Neural progenitor cell (in vitro differentiated cells): ENCODE measurements at regions not wholly inside any gene's neighbourhood (a gene's known extent, or its start where the extent isn't known, plus 50 kb on each side); places are given as distances from the start of the nearest gene placed in this dataset.

Source experiments
- DNase-seq: peaks from one replicate; pipeline ENCODE4 v3.0.0-alpha.2; 2016; ENCODE audit warnings: low spot score
- H2AFZ ChIP-seq: fragments of 200-600 bp; sonication (generic); replicated peaks from 2 replicates; pipeline ENCODE4 v1.6.1; 2016; ENCODE audit warnings: antibody characterized with exemption
- H3F3A ChIP-seq: fragments of 200-600 bp; sonication (generic); 2 replicates; pipeline ENCODE4 v1.6.1; 2016; ENCODE audit warnings: antibody characterized with exemption, low read depth
- H3K27ac ChIP-seq: fragments of 200-600 bp; sonication (generic); 2 replicates; pipeline ENCODE4 v1.5.1; 2016; ENCODE audit warnings: mild to moderate bottlenecking
- H3K27me3 ChIP-seq: fragments of 200-600 bp; sonication (generic); 2 replicates; pipeline ENCODE4 v1.6.1; 2016; ENCODE audit warnings: mild to moderate bottlenecking, moderate library complexity
- H3K36me3 ChIP-seq: fragments of 200-600 bp; sonication (generic); 2 replicates; pipeline ENCODE4 v1.5.1; 2016
- H3K4me1 ChIP-seq: fragments of 200-600 bp; sonication (generic); 2 replicates; pipeline ENCODE4 v1.6.1; 2016; ENCODE audit warnings: mixed run types
- H3K4me2 ChIP-seq: fragments of 200-600 bp; sonication (generic); 2 replicates; pipeline ENCODE4 v1.6.1; 2016
- H3K4me3 ChIP-seq: fragments of 200-600 bp; sonication (generic); 2 replicates; pipeline ENCODE4 v1.5.1; 2016
- H3K79me2 ChIP-seq: fragments of 200-600 bp; sonication (generic); 2 replicates; pipeline ENCODE4 v1.6.1; 2016; ENCODE audit warnings: low read depth
- H3K9ac ChIP-seq: fragments of 200-600 bp; sonication (generic); 2 replicates; pipeline ENCODE4 v1.6.1; 2016
- H3K9me3 ChIP-seq: fragments of 200-600 bp; sonication (generic); 2 replicates; pipeline ENCODE4 v1.5.1; 2016; ENCODE audit warnings: low read depth
- H4K20me1 ChIP-seq: fragments of 200-600 bp; sonication (generic); 2 replicates; pipeline ENCODE4 v1.6.1; 2016; ENCODE audit warnings: low read depth
- H3K27ac Mint-ChIP-seq: 3 replicates; pipeline ENCODE4 v1.8.0; 2021; ENCODE audit warnings: mixed read lengths
- H3K27me3 Mint-ChIP-seq: 2 replicates; pipeline ENCODE4 v1.8.0; 2022; ENCODE audit warnings: low read depth, mild to moderate bottlenecking, inconsistent platforms, moderate library complexity, mixed read lengths; ENCODE audit not compliant: insufficient read depth
- H3K36me3 Mint-ChIP-seq: 3 replicates; pipeline ENCODE4 v1.8.0; 2021; ENCODE audit warnings: mixed read lengths
- H3K4me1 Mint-ChIP-seq: 3 replicates; pipeline ENCODE4 v1.8.0; 2021; ENCODE audit warnings: mixed read lengths
- H3K4me3 Mint-ChIP-seq: 3 replicates; pipeline ENCODE4 v1.8.0; 2021; ENCODE audit warnings: mild to moderate bottlenecking, moderate library complexity, mixed read lengths
- H3K9me3 Mint-ChIP-seq: 3 replicates; pipeline ENCODE4 v1.8.0; 2020; ENCODE audit warnings: mixed read lengths
- EZH2 ChIP-seq: fragments of 200-600 bp; sonication (generic); IDR thresholded peaks from 2 replicates; pipeline ENCODE4 v1.6.1; 2017; ENCODE audit warnings: antibody characterized with exemption, mild to moderate bottlenecking, moderate library complexity
- EZH2phosphoT487 ChIP-seq: fragments of 200-600 bp; sonication (generic); IDR thresholded peaks from 2 replicates; pipeline ENCODE4 v1.6.1; 2017; ENCODE audit warnings: antibody characterized with exemption
- TF ChIP-seq, protein P1 (sequence below): fragments of 200-600 bp; sonication (generic); IDR thresholded peaks from 2 replicates; pipeline ENCODE4 v1.5.1; 2017; ENCODE audit warnings: antibody characterized with exemption, mild to moderate bottlenecking

DNA sequence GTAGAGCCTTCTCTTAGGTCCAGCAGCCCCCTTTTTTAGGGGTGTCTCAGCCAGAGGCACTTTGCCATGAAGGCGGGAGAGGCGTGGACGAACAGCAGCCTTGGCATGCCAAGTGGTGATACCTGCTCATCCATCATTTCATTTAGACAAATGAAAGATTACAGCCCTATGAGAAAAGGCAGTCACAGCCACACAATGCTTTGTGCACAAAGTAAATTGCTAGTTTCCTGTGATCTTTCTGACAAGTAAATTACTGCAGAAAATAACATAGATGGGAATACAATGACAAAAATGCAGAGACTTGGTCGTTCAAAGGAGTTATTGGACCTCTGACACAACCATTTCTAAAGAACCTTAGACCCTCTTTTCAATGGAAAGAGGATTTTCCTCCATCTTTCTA, 94.9 kb downstream of the RND3 start:
- Histone ChIP-seq H2AFZ (no peak overlapping the region), H3F3A (no peaks in the 10 kb centered on the region), H3K36me3 (no peaks in the 10 kb centered on the region), H3K9ac (no peak overlapping the region), H3K4me3 (no peak overlapping the region), H3K79me2 (no peaks in the 10 kb centered on the region), H3K27me3 (no peaks in the 10 kb centered on the region), H3K4me1 (peaks cover 19% of the 10 kb centered on the region), H3K27ac (no peak overlapping the region), H4K20me1 (no peaks in the 10 kb centered on the region), H3K4me2 (no peak overlapping the region), H3K9me3 (no peaks in the 10 kb centered on the region)
- Mint-ChIP-seq H3K4me1 (peaks cover 23% of the 10 kb centered on the region), H3K4me3 (no peak overlapping the region), H3K27ac (no peak overlapping the region), H3K9me3 (peaks cover 3% of the 10 kb centered on the region), H3K27me3 (peaks cover 3% of the 10 kb centered on the region), H3K36me3 (no peaks in the 10 kb centered on the region)
- TF ChIP-seq, protein P1, sequence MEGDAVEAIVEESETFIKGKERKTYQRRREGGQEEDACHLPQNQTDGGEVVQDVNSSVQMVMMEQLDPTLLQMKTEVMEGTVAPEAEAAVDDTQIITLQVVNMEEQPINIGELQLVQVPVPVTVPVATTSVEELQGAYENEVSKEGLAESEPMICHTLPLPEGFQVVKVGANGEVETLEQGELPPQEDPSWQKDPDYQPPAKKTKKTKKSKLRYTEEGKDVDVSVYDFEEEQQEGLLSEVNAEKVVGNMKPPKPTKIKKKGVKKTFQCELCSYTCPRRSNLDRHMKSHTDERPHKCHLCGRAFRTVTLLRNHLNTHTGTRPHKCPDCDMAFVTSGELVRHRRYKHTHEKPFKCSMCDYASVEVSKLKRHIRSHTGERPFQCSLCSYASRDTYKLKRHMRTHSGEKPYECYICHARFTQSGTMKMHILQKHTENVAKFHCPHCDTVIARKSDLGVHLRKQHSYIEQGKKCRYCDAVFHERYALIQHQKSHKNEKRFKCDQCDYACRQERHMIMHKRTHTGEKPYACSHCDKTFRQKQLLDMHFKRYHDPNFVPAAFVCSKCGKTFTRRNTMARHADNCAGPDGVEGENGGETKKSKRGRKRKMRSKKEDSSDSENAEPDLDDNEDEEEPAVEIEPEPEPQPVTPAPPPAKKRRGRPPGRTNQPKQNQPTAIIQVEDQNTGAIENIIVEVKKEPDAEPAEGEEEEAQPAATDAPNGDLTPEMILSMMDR: no peak
- no peak for TF ChIP-seq EZH2phosphoT487
- no peak for TF ChIP-seq EZH2
- no peak for DNase-seq

DNA sequence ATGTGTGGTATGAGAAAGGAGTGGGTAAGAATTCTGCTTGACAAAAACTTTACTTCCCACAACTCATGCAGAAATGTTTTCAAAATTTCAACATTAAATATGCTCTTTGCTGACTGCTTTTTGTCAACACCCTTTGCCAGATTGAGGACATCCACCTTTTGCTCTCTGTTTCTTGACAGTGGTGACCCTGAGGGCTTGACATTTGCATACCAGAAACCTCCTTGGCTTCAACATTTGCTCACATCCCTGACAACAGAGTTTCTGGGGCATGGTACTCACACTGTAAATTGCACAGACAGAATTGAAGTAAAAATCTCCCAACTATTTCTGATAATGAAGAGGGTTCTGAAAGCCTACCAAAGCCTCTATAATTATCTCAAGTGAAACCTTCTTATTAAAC, 95.7 kb downstream of the RND3 start:
- peaks cover 19% of the 10 kb centered on the region for H3K4me1 ChIP-seq
- H2AFZ ChIP-seq: no peak overlapping the region
- DNase-seq: no peak
- Mint-ChIP-seq H3K9me3 (peaks cover 3% of the 10 kb centered on the region), H3K4me3 (no peak overlapping the region), H3K27me3 (peaks cover 3% of the 10 kb centered on the region), H3K36me3 (no peaks in the 10 kb centered on the region), H3K4me1 (peaks cover 23% of the 10 kb centered on the region), H3K27ac (no peak overlapping the region)
- no peak overlapping the region for H3K27ac ChIP-seq
- no peak overlapping the region for H3K9ac ChIP-seq
- H3K36me3 ChIP-seq: no peaks in the 10 kb centered on the region
- TF ChIP-seq EZH2phosphoT487 (no peak), EZH2 (no peak)
- TF ChIP-seq, protein P1: no peak
- H3K27me3 ChIP-seq: no peaks in the 10 kb centered on the region
- no peaks in the 10 kb centered on the region for H3K79me2 ChIP-seq
- H3K4me3 ChIP-seq: no peak overlapping the region
- H3K9me3 ChIP-seq: no peaks in the 10 kb centered on the region
- no peaks in the 10 kb centered on the region for H4K20me1 ChIP-seq
- H3F3A ChIP-seq: no peaks in the 10 kb centered on the region
- H3K4me2 ChIP-seq: no peak overlapping the region

DNA sequence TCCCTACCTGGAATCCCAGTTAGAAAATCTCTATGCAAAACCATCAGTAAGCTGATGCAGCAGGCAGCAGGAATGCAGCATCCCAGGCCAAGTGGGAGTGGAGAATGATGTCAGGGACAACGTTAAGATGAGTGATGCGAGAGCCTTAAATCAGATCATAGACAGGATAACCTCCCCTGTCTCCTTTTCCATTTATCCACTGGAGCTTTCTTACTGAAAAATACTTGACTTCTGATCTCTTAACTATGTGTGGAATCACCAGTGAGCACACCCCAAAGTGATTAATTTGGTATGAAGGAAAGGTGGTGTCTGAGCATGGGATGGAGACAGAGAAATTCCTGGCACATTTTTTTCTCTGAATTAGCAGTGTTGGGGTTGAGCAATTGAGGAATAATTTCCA, 98.0 kb downstream of the RND3 start:
- no peaks in the 10 kb centered on the region for H3K27me3 ChIP-seq
- peaks cover 22% of the 10 kb centered on the region for H3K4me1 Mint-ChIP-seq
- DNase-seq: no peak
- H3K36me3 ChIP-seq: no peaks in the 10 kb centered on the region
- TF ChIP-seq EZH2phosphoT487 (no peak), EZH2 (no peak)
- TF ChIP-seq, protein P1: no peak
- H3K4me2 ChIP-seq: no peak overlapping the region
- no peak overlapping the region for H3K27ac Mint-ChIP-seq
- H3K9ac ChIP-seq: no peak overlapping the region
- H2AFZ ChIP-seq: no peak overlapping the region
- H3K4me3 ChIP-seq: no peak overlapping the region
- peaks cover 20% of the 10 kb centered on the region for H3K9me3 Mint-ChIP-seq
- H3K4me3 Mint-ChIP-seq: no peak overlapping the region
- H3K27ac ChIP-seq: no peak overlapping the region
- no peaks in the 10 kb centered on the region for H3K27me3 Mint-ChIP-seq
- peaks cover 16% of the 10 kb centered on the region for H3K9me3 ChIP-seq
- H4K20me1 ChIP-seq: no peaks in the 10 kb centered on the region
- H3K4me1 ChIP-seq: peaks cover 14% of the 10 kb centered on the region
- peaks cover 1% of the 10 kb centered on the region for H3K36me3 Mint-ChIP-seq
- H3F3A ChIP-seq: no peaks in the 10 kb centered on the region
- H3K79me2 ChIP-seq: no peaks in the 10 kb centered on the region

DNA sequence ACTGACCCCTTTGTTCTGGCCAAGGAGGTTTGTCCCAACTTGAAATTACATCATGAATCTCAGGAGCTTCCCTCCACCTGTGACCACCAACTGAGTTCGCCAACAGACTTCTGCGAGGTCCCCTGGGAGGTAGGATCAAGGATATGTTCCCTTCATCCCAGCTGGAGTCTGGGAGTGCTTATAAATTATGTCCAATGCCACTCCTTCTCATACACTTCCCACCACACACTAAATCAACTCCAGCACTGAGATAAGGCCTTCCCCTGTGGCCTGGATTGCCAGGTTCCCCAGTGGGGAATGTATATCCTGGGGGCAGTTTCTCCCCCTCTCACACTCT, 99.2 kb downstream of the RND3 start:
- no peaks in the 10 kb centered on the region for H3K79me2 ChIP-seq
- no peak overlapping the region for H3K4me3 ChIP-seq
- H3K9me3 ChIP-seq: peaks cover 17% of the 10 kb centered on the region
- peaks cover 2% of the 10 kb centered on the region for H3K4me1 ChIP-seq
- H3K4me2 ChIP-seq: no peak overlapping the region
- no peaks in the 10 kb centered on the region for H3K36me3 ChIP-seq
- peaks cover 13% of the 10 kb centered on the region for H3K4me1 Mint-ChIP-seq
- no peak overlapping the region for H3K9ac ChIP-seq
- peaks cover 26% of the 10 kb centered on the region for H3K9me3 Mint-ChIP-seq
- DNase-seq: no peak
- peaks cover 1% of the 10 kb centered on the region for H3K36me3 Mint-ChIP-seq
- peaks cover 2% of the 10 kb centered on the region for H3K27me3 Mint-ChIP-seq
- no peak overlapping the region for H2AFZ ChIP-seq
- TF ChIP-seq, protein P1: no peak
- no peak for TF ChIP-seq EZH2
- TF ChIP-seq EZH2phosphoT487: no peak
- H3F3A ChIP-seq: no peaks in the 10 kb centered on the region
- no peak overlapping the region for H3K4me3 Mint-ChIP-seq
- no peak overlapping the region for H3K27ac ChIP-seq
- H4K20me1 ChIP-seq: no peaks in the 10 kb centered on the region
- H3K27ac Mint-ChIP-seq: no peak overlapping the region
- no peaks in the 10 kb centered on the region for H3K27me3 ChIP-seq
